ENCODE measurements at regions not wholly inside any gene's neighbourhood (a gene's known extent, or its start where the extent isn't known, plus 50 kb on each side); places are given as distances from the start of the nearest gene placed in this dataset.

DNA sequence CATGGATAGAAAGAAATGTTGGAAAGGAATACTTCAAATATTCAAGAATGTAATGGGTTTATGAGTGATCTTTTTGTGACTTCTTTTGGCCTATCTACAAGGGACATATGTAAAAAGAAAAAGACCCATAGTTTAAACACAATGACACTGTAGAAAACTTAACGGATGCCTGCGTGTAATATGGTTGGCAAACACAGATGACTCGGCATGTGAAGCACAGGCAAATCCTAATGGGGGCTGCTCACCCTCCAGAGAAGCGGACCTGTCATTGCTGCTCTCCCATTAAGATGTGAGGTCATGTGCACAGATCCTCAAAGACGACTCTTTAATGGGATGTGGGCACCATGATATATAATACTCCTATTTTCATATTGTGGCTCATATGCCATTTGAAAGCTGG, 366.6 kb upstream of the TMEM132C start:
- POLR2A ChIA-PET: no interaction called here
- H3K4me3 ChIP-seq (ENCODE audit: low read depth, low read length): no peak overlapping the region
- CTCF ChIA-PET: no interaction called here
- DNase-seq (ENCODE audit: low read depth): no peak
- TF ChIP-seq, protein P1, sequence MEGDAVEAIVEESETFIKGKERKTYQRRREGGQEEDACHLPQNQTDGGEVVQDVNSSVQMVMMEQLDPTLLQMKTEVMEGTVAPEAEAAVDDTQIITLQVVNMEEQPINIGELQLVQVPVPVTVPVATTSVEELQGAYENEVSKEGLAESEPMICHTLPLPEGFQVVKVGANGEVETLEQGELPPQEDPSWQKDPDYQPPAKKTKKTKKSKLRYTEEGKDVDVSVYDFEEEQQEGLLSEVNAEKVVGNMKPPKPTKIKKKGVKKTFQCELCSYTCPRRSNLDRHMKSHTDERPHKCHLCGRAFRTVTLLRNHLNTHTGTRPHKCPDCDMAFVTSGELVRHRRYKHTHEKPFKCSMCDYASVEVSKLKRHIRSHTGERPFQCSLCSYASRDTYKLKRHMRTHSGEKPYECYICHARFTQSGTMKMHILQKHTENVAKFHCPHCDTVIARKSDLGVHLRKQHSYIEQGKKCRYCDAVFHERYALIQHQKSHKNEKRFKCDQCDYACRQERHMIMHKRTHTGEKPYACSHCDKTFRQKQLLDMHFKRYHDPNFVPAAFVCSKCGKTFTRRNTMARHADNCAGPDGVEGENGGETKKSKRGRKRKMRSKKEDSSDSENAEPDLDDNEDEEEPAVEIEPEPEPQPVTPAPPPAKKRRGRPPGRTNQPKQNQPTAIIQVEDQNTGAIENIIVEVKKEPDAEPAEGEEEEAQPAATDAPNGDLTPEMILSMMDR (IDR thresholded peaks at IDR 0.05; ENCODE audit: insufficient read depth, low read depth, low read length): no peak
- no peaks in the 10 kb centered on the region for H3K27me3 ChIP-seq (ENCODE audit: control insufficient read depth, insufficient read depth, low read length)
- no peaks in the 10 kb centered on the region for H3K36me3 ChIP-seq (ENCODE audit: control insufficient read depth, insufficient read depth, low read length)

DNA sequence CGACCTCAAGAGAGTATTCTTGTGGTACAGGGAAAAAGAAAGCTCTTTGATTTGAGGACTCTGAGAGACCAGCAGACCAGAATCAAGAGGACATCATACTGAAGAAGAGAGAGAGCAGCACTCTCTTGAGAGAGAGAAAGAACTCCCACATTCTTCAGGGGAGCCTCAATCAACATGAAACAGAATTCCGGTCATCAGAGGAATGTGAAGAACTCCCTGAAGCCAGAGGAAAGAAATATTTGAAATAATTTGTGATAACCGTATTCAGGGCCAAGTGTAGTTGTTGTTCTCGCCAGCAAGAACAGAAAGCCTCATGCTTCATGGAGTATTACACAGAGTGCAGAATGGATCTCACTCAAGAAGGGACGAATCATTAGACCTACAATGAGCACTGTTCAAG, 363.8 kb upstream of the TMEM132C start:
- POLR2A ChIA-PET: no interaction called here
- Histone ChIP-seq H3K4me3 (ENCODE audit: low read depth, low read length) (no peak overlapping the region), H3K27me3 (ENCODE audit: control insufficient read depth, insufficient read depth, low read length) (no peaks in the 10 kb centered on the region), H3K36me3 (ENCODE audit: control insufficient read depth, insufficient read depth, low read length) (no peaks in the 10 kb centered on the region)
- CTCF ChIA-PET: no interaction called here
- DNase-seq (ENCODE audit: low read depth): peak; percentile 29
- TF ChIP-seq, protein P1 (IDR thresholded peaks at IDR 0.05; ENCODE audit: insufficient read depth, low read depth, low read length): no peak

DNA sequence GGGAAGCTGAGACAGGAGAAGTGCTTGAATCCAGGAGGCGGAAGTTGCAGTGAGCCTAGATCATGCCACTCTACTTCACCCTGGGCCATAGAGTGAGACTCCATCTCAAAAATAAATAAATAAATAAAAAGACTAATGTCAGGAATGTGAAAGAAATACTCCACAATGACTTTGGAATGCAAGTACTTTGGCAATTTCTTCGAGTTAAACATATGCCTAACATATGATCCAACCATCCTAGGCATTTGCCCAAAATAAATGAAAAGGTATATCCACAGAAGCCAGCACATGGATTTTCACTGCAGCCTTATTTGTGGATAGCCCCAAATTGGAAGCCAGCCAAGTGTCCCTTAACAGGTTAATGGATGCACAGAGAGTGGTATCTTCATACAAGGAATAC, 357.9 kb upstream of the TMEM132C start:
- no peak overlapping the region for H3K4me3 ChIP-seq (ENCODE audit: low read depth, low read length)
- ChIA-PET CTCF (no interaction called here), POLR2A (no interaction called here)
- no peak for DNase-seq (ENCODE audit: low read depth)
- TF ChIP-seq, protein P1 (IDR thresholded peaks at IDR 0.05; ENCODE audit: insufficient read depth, low read depth, low read length): no peak
- no peaks in the 10 kb centered on the region for H3K27me3 ChIP-seq (ENCODE audit: control insufficient read depth, insufficient read depth, low read length)
- H3K36me3 ChIP-seq (ENCODE audit: control insufficient read depth, insufficient read depth, low read length): no peaks in the 10 kb centered on the region

DNA sequence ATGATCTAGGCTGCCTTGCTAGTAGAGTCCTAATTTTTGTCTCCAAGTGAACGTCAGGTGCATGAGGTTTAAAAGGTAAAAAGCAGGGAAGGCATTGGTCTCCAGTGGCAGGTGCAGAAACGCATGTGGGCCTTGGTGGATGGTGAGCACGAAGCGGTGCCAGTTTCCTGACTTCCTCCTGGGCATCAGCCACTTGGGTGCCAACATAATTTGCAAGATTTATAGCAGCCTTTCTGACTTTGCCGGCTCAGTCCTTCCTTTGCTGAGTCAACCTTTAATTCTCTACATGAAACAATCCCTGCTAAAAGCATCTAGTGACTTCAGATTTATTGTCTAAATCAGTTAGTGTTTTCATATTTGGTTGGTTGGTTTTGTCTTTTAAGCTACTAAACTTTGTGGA, 355.7 kb upstream of the TMEM132C start:
- no peaks in the 10 kb centered on the region for H3K36me3 ChIP-seq (ENCODE audit: control insufficient read depth, insufficient read depth, low read length)
- ChIA-PET POLR2A (no interaction called here), CTCF (no interaction called here)
- DNase-seq (ENCODE audit: low read depth): no peak
- H3K4me3 ChIP-seq (ENCODE audit: low read depth, low read length): no peak overlapping the region
- no peaks in the 10 kb centered on the region for H3K27me3 ChIP-seq (ENCODE audit: control insufficient read depth, insufficient read depth, low read length)
- TF ChIP-seq, protein P1 (IDR thresholded peaks at IDR 0.05; ENCODE audit: insufficient read depth, low read depth, low read length): no peak

DNA sequence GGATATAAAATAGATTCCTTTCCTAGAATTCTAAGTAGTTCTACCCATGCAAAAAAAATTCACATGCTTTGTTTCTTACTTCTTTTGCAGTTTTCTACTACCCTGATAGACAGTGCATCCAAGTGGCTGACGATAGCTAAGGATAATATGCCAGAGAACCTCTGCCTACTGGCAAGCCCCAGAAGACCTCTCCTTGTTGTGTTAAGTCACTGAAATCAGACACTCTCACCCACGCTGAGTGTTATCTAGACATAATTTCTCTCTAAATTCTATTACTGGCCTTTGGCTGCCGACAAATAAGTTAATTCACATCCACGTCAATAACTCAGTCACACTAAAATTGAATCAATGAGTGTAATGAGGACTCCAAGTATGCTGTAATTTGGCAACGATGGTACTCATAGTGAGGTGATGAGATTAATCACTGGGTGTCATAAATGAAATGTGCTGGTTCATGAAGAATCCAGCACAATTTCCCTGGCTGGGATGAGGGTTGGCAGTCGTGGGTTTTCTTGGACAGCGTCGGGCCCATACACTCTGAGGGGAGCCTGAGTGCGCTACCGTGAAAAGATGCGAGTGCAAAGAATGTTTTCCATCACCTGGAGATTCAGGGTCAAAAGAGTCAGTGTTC, 354.8 kb upstream of the TMEM132C start:
- POLR2A ChIA-PET: no interaction called here
- Histone ChIP-seq H3K36me3 (ENCODE audit: control insufficient read depth, insufficient read depth, low read length) (no peaks in the 10 kb centered on the region), H3K4me3 (ENCODE audit: low read depth, low read length) (no peak overlapping the region), H3K27me3 (ENCODE audit: control insufficient read depth, insufficient read depth, low read length) (no peaks in the 10 kb centered on the region)
- TF ChIP-seq, protein P1 (IDR thresholded peaks at IDR 0.05; ENCODE audit: insufficient read depth, low read depth, low read length): no peak
- no peak for DNase-seq (ENCODE audit: low read depth)
- CTCF ChIA-PET: no interaction called here
